SU-DHL-6 (cell line): ENCODE measurements at regions not wholly inside any gene's neighbourhood (a gene's known extent, or its start where the extent isn't known, plus 50 kb on each side); places are given as distances from the start of the nearest gene placed in this dataset.
"Not testable (repeated sequence)": the region's sequence is repeated elsewhere in the genome, so short reads cannot be mapped to it uniquely, and the experiment has no call there.

Source experiments
- H2AFZ ChIP-seq: fragments of 200-600 bp; sonication (generic); 2 replicates; pipeline ENCODE4 v1.6.1; 2014; ENCODE audit warnings: low read depth, mild to moderate bottlenecking, moderate library complexity, mixed read lengths, antibody characterized with exemption, low read length; ENCODE audit not compliant: severe bottlenecking
- H3F3A ChIP-seq: fragments of 200-600 bp; shearing (Covaris generic); 2 replicates; pipeline ENCODE4 v1.6.0; 2016; ENCODE audit warnings: antibody characterized with exemption, mild to moderate bottlenecking; ENCODE audit not compliant: insufficient read depth
- H3K27ac ChIP-seq: fragments of 200-600 bp; sonication (generic); 2 replicates; pipeline ENCODE4 v1.5.1; 2016; ENCODE audit warnings: low read depth, mild to moderate bottlenecking, low read length, moderate library complexity, mixed read lengths
- H3K27me3 ChIP-seq: fragments of 200-600 bp; sonication (generic), shearing (Covaris generic); 2 replicates; pipeline ENCODE4 v1.6.0; 2014; ENCODE audit warnings: mild to moderate bottlenecking, low read length
- H3K36me3 ChIP-seq: fragments of 200-600 bp; sonication (generic); 2 replicates; pipeline ENCODE4 v1.6.1; 2014; ENCODE audit warnings: mild to moderate bottlenecking, low read length, mixed read lengths
- H3K4me2 ChIP-seq: fragments of 300-600, 200-600 bp; shearing (Covaris generic), sonication (generic); 2 replicates; pipeline ENCODE4 v1.6.0; 2014; ENCODE audit warnings: low read length, low read depth, mild to moderate bottlenecking; ENCODE audit not compliant: poor library complexity, severe bottlenecking
- H3K4me3 ChIP-seq: fragments of 200-600 bp; sonication (generic); 2 replicates; pipeline ENCODE4 v1.5.1; 2014; ENCODE audit warnings: antibody characterized with exemption, low read length, mild to moderate bottlenecking, mixed read lengths; ENCODE audit not compliant: insufficient read depth, poor library complexity, severe bottlenecking
- H3K79me2 ChIP-seq: fragments of 200-600 bp; sonication (generic); 2 replicates; pipeline ENCODE4 v1.6.1; 2014; ENCODE audit warnings: mild to moderate bottlenecking, low read length, moderate library complexity; ENCODE audit not compliant: insufficient read depth
- H3K9ac ChIP-seq: fragments of 200-600 bp; sonication (generic); 2 replicates; pipeline ENCODE4 v1.7.0; 2014; ENCODE audit warnings: mild to moderate bottlenecking, low read length
- H3K9me2 ChIP-seq: fragments of 200-600 bp; sonication (generic); replicated peaks from 2 replicates; pipeline ENCODE4 v1.6.1; 2014; ENCODE audit warnings: low read length; ENCODE audit not compliant: insufficient read depth
- H3K9me3 ChIP-seq: fragments of 200-600 bp; sonication (generic); 2 replicates; pipeline ENCODE4 v1.6.1; 2014; ENCODE audit warnings: low read length, mixed read lengths; ENCODE audit not compliant: insufficient read depth
- H4K20me1 ChIP-seq: fragments of 200-600 bp; sonication (generic); 2 replicates; pipeline ENCODE4 v1.6.1; 2014; ENCODE audit warnings: low read depth, mild to moderate bottlenecking, antibody characterized with exemption, low read length, moderate library complexity, mixed read lengths
- EZH2phosphoT487 ChIP-seq: fragments of 200-600 bp; sonication (generic), shearing (Covaris generic); conservative IDR thresholded peaks from 2 replicates; pipeline ENCODE4 v1.6.1; 2018; ENCODE audit warnings: mild to moderate bottlenecking, antibody characterized with exemption, low read length, moderate library complexity, mixed read lengths
- TF ChIP-seq, protein P1 (sequence below): fragments of 200-600 bp; sonication (generic); IDR thresholded peaks from one replicate; pipeline ENCODE4 v1.5.1; 2017; ENCODE audit warnings: antibody characterized with exemption, mild to moderate bottlenecking, low read length, moderate library complexity; ENCODE audit not compliant: insufficient read depth, poor library complexity, severe bottlenecking

DNA sequence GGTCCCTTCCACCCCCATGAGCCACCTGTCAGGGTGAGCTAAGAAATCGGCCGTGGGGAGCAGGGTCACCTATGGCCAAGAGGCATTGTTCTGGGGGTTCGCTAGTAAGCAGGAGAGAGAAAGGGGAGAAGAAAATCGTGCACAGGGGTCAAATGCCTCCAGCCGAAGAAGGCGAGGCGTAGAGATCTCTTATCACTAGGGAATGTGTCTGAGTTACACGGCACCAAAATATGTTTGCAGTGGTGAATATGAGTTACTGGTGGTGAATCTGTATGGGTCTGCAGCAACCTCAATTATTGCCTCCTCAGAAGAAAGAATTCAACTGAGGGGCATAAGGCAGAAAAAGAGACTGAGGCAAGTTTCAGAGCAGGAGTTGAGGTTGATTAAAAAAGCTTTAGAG, 54.2 kb upstream of the RABGAP1L start:
- Histone ChIP-seq H3K4me2 (no peak overlapping the region), H3K9ac (no peak overlapping the region), H4K20me1 (no peaks in the 10 kb centered on the region), H3K9me3 (no peaks in the 10 kb centered on the region), H3K27me3 (no peaks in the 10 kb centered on the region), H3K79me2 (no peaks in the 10 kb centered on the region), H3K4me3 (no peak overlapping the region), H3K27ac (no peak overlapping the region), H3K36me3 (no peaks in the 10 kb centered on the region), H3K9me2 (no peaks in the 10 kb centered on the region), H2AFZ (no peak overlapping the region), H3F3A (no peaks in the 10 kb centered on the region)
- no peak for TF ChIP-seq EZH2phosphoT487
- TF ChIP-seq, protein P1, sequence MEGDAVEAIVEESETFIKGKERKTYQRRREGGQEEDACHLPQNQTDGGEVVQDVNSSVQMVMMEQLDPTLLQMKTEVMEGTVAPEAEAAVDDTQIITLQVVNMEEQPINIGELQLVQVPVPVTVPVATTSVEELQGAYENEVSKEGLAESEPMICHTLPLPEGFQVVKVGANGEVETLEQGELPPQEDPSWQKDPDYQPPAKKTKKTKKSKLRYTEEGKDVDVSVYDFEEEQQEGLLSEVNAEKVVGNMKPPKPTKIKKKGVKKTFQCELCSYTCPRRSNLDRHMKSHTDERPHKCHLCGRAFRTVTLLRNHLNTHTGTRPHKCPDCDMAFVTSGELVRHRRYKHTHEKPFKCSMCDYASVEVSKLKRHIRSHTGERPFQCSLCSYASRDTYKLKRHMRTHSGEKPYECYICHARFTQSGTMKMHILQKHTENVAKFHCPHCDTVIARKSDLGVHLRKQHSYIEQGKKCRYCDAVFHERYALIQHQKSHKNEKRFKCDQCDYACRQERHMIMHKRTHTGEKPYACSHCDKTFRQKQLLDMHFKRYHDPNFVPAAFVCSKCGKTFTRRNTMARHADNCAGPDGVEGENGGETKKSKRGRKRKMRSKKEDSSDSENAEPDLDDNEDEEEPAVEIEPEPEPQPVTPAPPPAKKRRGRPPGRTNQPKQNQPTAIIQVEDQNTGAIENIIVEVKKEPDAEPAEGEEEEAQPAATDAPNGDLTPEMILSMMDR: no peak

DNA sequence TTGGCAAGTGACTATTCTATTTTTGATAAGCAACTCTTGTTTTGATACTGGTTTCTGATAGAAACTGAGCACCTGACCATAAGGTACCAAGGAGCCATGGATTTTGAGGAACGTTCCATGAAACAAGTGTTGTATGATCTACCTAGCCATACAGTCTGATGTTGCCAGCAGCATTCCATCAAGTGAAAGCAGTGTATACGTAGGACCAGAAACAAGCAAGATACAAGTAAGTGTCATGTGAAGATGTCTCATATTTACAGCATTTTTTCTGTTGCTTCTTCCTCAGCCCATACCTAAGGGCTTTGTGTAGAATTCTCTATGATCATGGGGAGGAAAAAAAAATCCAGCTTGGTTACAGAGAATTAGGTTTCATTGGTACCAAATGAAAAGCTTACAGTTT, 55.6 kb upstream of the RABGAP1L start:
- H3K27ac ChIP-seq: no peak overlapping the region

DNA sequence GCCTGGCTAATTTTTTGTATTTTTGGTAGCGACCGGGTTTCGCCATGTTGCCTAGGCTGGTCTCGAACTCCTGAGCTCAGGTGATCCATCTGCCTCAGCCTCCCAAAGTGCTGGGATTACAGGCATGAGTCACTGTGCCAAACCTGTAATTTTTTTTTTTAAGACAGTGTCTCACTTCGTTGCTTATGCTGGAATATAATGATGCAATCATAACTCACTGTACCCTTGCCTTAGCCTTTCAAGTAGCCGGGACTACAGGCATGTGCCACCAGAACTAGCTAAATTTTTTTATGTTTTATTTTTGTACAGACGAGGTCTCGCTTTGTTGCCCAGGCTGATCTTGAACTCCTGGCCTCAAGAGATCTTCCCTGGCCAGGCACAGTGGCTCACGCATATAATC, 57.3 kb upstream of the RABGAP1L start:
- not testable (repeated sequence) for H3K9me3 ChIP-seq, H3K4me2 ChIP-seq, H3K79me2 ChIP-seq

More for the DNA sequence above, 55.6 kb upstream of the RABGAP1L start:
- H3K9ac ChIP-seq: no peak overlapping the region
- no peaks in the 10 kb centered on the region for H3F3A ChIP-seq
- H3K79me2 ChIP-seq: no peaks in the 10 kb centered on the region
- H3K4me2 ChIP-seq: no peak overlapping the region
- H3K9me3 ChIP-seq: no peaks in the 10 kb centered on the region
- H3K9me2 ChIP-seq: no peaks in the 10 kb centered on the region
- no peaks in the 10 kb centered on the region for H4K20me1 ChIP-seq
- H3K36me3 ChIP-seq: no peaks in the 10 kb centered on the region
- H3K27me3 ChIP-seq: no peaks in the 10 kb centered on the region
- TF ChIP-seq, protein P1: no peak
- H3K4me3 ChIP-seq: no peak overlapping the region
- H2AFZ ChIP-seq: no peak overlapping the region

DNA sequence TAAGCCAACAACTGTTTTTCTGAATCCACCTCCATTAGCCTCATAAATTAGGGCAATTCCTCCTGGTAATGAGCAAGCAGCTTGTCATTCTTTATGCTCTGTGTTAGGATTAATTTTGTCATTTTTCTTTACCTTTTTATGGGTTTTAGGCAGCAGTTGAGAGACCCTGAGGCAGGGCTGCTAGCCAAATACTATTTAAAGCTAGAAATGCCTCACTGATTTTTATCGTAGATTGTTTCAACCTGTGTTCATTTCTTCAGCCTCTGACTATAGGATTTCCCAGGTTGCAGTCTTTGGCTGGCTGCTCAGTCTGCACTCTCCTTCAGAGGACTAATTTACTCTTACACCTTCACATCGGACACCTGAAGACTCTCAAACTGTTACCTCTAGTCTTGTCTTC, 61.9 kb upstream of the RABGAP1L start:
- Histone ChIP-seq H3K4me3 (no peak overlapping the region), H3K9me3 (no peaks in the 10 kb centered on the region), H3K79me2 (no peaks in the 10 kb centered on the region), H3F3A (no peaks in the 10 kb centered on the region), H4K20me1 (no peaks in the 10 kb centered on the region), H3K36me3 (no peaks in the 10 kb centered on the region), H3K9me2 (no peaks in the 10 kb centered on the region), H3K4me2 (no peak overlapping the region), H2AFZ (no peak overlapping the region), H3K27me3 (no peaks in the 10 kb centered on the region), H3K9ac (no peak overlapping the region), H3K27ac (no peak overlapping the region)
- no peak for TF ChIP-seq EZH2phosphoT487
- TF ChIP-seq, protein P1: no peak

More for the DNA sequence above, 57.3 kb upstream of the RABGAP1L start:
- H3F3A ChIP-seq, H3K9ac ChIP-seq, H3K9me2 ChIP-seq, H3K36me3 ChIP-seq, H3K27ac ChIP-seq, H3K4me3 ChIP-seq, H4K20me1 ChIP-seq, H2AFZ ChIP-seq, H3K27me3 ChIP-seq: not testable (repeated sequence)

DNA sequence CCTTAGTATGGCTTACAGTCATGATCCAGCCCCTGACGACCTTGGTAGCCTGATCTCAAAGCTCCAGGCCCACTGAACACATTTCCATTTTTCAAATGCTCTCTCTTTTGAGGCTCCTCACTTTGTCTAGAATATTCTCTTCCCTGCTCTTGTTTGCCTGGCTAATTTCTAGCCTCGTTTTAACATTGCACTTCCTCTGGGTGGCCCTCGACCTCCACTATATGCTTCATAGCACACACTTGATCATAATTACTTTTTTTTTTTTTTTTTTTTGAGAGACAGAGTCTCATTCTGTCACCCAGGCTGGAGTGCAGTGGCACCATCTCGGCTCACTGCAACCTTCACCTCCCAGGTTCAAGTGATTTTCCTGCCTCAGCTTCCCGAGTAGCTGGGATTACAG, 65.5 kb upstream of the RABGAP1L start:
- H3K4me2 ChIP-seq, H3K9me3 ChIP-seq, H3K9me2 ChIP-seq, H3F3A ChIP-seq, H3K27ac ChIP-seq, H3K79me2 ChIP-seq, H4K20me1 ChIP-seq, H2AFZ ChIP-seq, H3K4me3 ChIP-seq, H3K36me3 ChIP-seq, H3K27me3 ChIP-seq, H3K9ac ChIP-seq: not testable (repeated sequence)
